MM.1S (cell line): ENCODE measurements at regions not wholly inside any gene's neighbourhood (a gene's known extent, or its start where the extent isn't known, plus 50 kb on each side); places are given as distances from the start of the nearest gene placed in this dataset.

ENCODE experiments used
- DNase-seq: peaks from one replicate; pipeline ENCODE4 v3.0.0-alpha.2; 2015
- H2AFZ ChIP-seq: fragments of 300-600 bp; sonication (generic); 2 replicates; pipeline ENCODE4 v1.6.0; 2016; ENCODE audit warnings: antibody characterized with exemption, low read length
- H3F3A ChIP-seq: fragments of 300-600 bp; sonication (generic); 2 replicates; pipeline ENCODE4 v1.6.1; 2016; ENCODE audit warnings: mild to moderate bottlenecking, antibody characterized with exemption, low read length, moderate library complexity, mixed read lengths; ENCODE audit not compliant: insufficient read depth
- H3K27ac ChIP-seq: fragments of 300-600 bp; sonication (generic); 2 replicates; pipeline ENCODE4 v1.5.1; 2016; ENCODE audit warnings: mild to moderate bottlenecking, low read length
- H3K27me3 ChIP-seq: fragments of 300-600 bp; sonication (generic); replicated peaks from 2 replicates; pipeline ENCODE4 v1.6.0; 2016; ENCODE audit warnings: low read length; ENCODE audit not compliant: insufficient read depth
- H3K36me3 ChIP-seq: fragments of 300-600 bp; sonication (generic); replicated peaks from 2 replicates; pipeline ENCODE4 v1.6.1; 2016; ENCODE audit warnings: mild to moderate bottlenecking, low read length, mixed read lengths; ENCODE audit not compliant: insufficient read depth
- H3K4me1 ChIP-seq: fragments of 300-600 bp; sonication (generic); 2 replicates; pipeline ENCODE4 v1.6.1; 2016; ENCODE audit warnings: low read length, mixed read lengths
- H3K4me2 ChIP-seq: fragments of 300-600 bp; sonication (generic); 2 replicates; pipeline ENCODE4 v1.6.0; 2016; ENCODE audit warnings: low read depth, low read length
- H3K4me3 ChIP-seq: fragments of 300-600 bp; sonication (generic); 2 replicates; pipeline ENCODE4 v1.5.1; 2016; ENCODE audit warnings: low read length, mixed read lengths
- H3K79me2 ChIP-seq: fragments of 300-600 bp; sonication (generic); 2 replicates; pipeline ENCODE4 v1.6.1; 2016; ENCODE audit warnings: mixed run types, low read length, mixed read lengths
- H3K9ac ChIP-seq: fragments of 300-600 bp; sonication (generic); 2 replicates; pipeline ENCODE4 v1.6.1; 2016; ENCODE audit warnings: low read length, mixed read lengths
- H3K9me2 ChIP-seq: fragments of 300-600 bp; sonication (generic); replicated peaks from 2 replicates; pipeline ENCODE4 v1.6.1; 2016; ENCODE audit warnings: mild to moderate bottlenecking, low read length, mixed read lengths; ENCODE audit not compliant: insufficient read depth
- H3K9me3 ChIP-seq: fragments of 300-600 bp; sonication (generic); replicated peaks from 2 replicates; pipeline ENCODE4 v1.6.1; 2016; ENCODE audit warnings: mild to moderate bottlenecking, low read length, mixed read lengths; ENCODE audit not compliant: insufficient read depth
- H4K20me1 ChIP-seq: fragments of 300-600 bp; sonication (generic); 2 replicates; pipeline ENCODE4 v1.6.1; 2016; ENCODE audit warnings: mild to moderate bottlenecking, low read length, moderate library complexity, mixed read lengths; ENCODE audit not compliant: insufficient read depth
- CTCF ChIP-seq: fragments of 300-600 bp; sonication (generic); IDR thresholded peaks from 2 replicates; pipeline ENCODE4 v1.5.1; 2016; ENCODE audit warnings: antibody characterized with exemption, low read length, mixed read lengths
- EZH2 ChIP-seq: fragments of 300-600 bp; sonication (generic); optimal IDR thresholded peaks from 2 replicates; pipeline ENCODE3; 2017; ENCODE audit warnings: low read depth, mild to moderate bottlenecking, antibody characterized with exemption, low read length, mixed read lengths
- EZH2phosphoT487 ChIP-seq: fragments of 300-600 bp; sonication (generic); IDR thresholded peaks from 2 replicates; pipeline ENCODE4 v1.6.1; 2018; ENCODE audit warnings: antibody characterized with exemption, low read length

GRCh38 chr2:223243233-223243632 lies 191.2 kb downstream of the KCNE4 start:
- Histone ChIP-seq H3K4me3 (no peak overlapping the region), H3K4me1 (no peaks in the 10 kb centered on the region), H3K4me2 (no peak overlapping the region), H2AFZ (no peak overlapping the region), H4K20me1 (no peaks in the 10 kb centered on the region), H3K9ac (no peak overlapping the region), H3K36me3 (no peaks in the 10 kb centered on the region), H3K9me3 (no peaks in the 10 kb centered on the region), H3K79me2 (no peaks in the 10 kb centered on the region), H3K27ac (no peak overlapping the region), H3K27me3 (no peaks in the 10 kb centered on the region), H3K9me2 (no peaks in the 10 kb centered on the region), H3F3A (no peaks in the 10 kb centered on the region)
- TF ChIP-seq EZH2 (no peak), CTCF (no peak), EZH2phosphoT487 (no peak)
- DNase-seq = no peak

- H4K20me1 ChIP-seq = no peaks in the 10 kb centered on the region
- H3K9me3 ChIP-seq = no peaks in the 10 kb centered on the region
- H3F3A ChIP-seq = no peaks in the 10 kb centered on the region
- H3K4me1 ChIP-seq = no peaks in the 10 kb centered on the region
- no peaks in the 10 kb centered on the region for H3K27me3 ChIP-seq
- no peak overlapping the region for H3K9ac ChIP-seq
- H3K79me2 ChIP-seq = no peaks in the 10 kb centered on the region
- DNase-seq = no peak
- no peak overlapping the region for H3K27ac ChIP-seq
- no peak overlapping the region for H3K4me3 ChIP-seq
- TF ChIP-seq EZH2phosphoT487 (no peak), EZH2 (no peak), CTCF (peak; percentile 45)
- no peak overlapping the region for H3K4me2 ChIP-seq
- no peaks in the 10 kb centered on the region for H3K9me2 ChIP-seq
- H3K36me3 ChIP-seq = no peaks in the 10 kb centered on the region
- no peak overlapping the region for H2AFZ ChIP-seq
Measured at GRCh38 chr2:223247136-223247535, 195.1 kb downstream of the KCNE4 start.

GRCh38 chr2:223251656-223252229 lies 199.8 kb downstream of the KCNE4 start:
- Histone ChIP-seq H3K9me2 (no peaks in the 10 kb centered on the region), H4K20me1 (no peaks in the 10 kb centered on the region)

More at GRCh38 chr2:223251656-223252229, 199.8 kb downstream of the KCNE4 start:
- Histone ChIP-seq H3K27me3 (no peaks in the 10 kb centered on the region), H3K4me3 (no peak overlapping the region), H3K9ac (no peak overlapping the region), H3K9me3 (no peaks in the 10 kb centered on the region), H3K4me1 (no peaks in the 10 kb centered on the region), H3K4me2 (no peak overlapping the region), H3K79me2 (no peaks in the 10 kb centered on the region), H3F3A (no peaks in the 10 kb centered on the region), H3K27ac (no peak overlapping the region), H2AFZ (no peak overlapping the region), H3K36me3 (no peaks in the 10 kb centered on the region)
- TF ChIP-seq CTCF = no peak
- no peak for TF ChIP-seq EZH2
- TF ChIP-seq EZH2phosphoT487 = no peak
- no peak for DNase-seq
